ENCODE measurements at regions not wholly inside any gene's neighbourhood (a gene's known extent, or its start where the extent isn't known, plus 50 kb on each side); places are given as distances from the start of the nearest gene placed in this dataset.

- DNase-seq, result no peak
Measured at GRCh38 chr6:10303608-10304506, 111.0 kb downstream of the TFAP2A start.

DNA sequence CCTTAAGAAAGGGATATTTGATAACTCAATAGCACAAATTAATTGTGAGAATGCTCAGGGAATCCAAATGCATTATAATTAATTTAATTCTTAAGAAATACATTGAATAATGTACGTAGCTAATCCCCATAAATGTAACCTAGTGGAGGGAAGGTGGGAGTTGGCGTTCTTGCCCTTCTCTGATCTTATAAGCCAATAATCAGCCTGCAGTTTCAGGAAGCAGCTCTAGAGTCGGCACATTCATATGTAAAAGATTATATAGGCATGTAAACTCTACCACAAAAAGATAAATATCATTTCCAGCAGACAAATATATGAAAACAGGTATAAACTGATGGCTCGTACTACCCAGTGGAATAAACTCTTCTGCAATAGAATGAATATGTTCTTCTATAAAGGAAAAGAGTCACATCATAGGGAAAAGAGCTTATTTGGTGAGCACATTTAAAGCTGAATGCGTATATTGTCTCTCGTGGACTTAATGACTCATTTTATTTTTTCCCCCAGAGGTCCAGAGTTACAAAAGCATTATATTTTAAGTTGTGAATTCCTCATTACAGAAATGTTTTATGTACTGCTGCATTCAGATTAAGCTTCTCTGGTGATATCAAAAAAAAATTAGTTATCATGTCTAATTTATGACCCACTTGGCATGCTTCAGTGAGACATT lies 112.2 kb downstream of the TFAP2A start:
- no peak for DNase-seq

DNA sequence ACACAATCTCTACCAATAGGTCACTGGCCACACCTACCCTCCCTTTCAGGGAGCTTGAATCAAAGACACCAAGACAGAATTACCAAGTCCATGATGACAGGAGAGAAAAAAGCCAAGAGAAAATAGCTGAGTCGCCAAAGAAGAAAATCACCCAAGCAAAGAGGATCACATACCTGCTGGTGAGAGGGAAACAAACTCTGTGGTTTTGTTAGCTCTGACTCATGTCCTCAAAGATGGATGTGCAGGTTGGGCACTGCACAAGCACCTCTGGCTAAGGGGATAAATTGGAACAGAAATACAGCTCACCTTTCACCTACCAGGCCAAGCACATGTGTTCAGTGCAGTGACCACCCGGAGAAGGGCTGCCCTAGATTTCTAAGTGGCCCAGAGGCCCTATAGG lies 114.8 kb downstream of the TFAP2A start:
- no peak for DNase-seq

- DNase-seq, result no peak
Measured at GRCh38 chr6:10297832-10298231, 117.0 kb downstream of the TFAP2A start.

DNA sequence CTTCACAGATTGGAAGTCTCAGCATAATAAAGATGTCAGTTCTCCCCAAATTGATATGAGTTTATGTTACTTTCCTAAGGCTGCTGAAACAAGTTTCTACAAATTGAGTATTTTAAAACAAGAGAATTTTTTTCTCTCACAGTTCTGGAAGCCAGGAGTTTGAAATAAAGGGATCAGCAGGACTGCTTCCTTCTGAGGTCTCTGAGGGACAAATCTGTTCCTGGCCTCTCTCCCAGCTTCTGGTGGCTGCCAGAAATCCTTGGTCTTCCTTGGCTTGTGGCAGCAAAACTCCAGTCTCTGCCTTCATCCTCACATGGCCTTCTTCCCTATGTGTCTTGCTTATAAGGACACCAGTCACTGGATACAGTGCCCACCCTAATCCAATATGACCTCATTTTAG lies 136.1 kb downstream of the TFAP2A start:
- DNase-seq, result no peak

- DNase-seq, result no peak
Measured at GRCh38 chr6:10276660-10277287, 138.1 kb downstream of the TFAP2A start.

DNA sequence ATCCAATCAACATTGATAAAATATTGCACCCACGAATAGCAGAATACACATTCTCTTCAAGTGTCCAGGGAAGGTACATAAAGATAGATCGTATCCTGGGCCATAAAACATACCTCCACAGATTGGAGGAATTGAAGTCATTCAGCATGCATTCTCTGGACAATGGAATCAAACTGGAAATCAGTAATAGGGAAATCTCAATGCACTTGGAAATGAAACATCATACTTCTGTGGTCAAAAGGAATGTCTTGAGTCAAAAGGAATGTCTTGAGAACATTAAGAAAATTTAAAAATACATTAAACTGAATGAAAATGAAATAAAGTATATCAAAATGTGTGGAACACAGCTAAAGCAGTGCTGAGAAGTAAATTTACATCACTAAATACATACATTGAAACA lies 138.8 kb downstream of the TFAP2A start:
- no peak for DNase-seq

- no peak for DNase-seq
Measured at GRCh38 chr6:10272591-10272990, 142.3 kb downstream of the TFAP2A start.

DNA sequence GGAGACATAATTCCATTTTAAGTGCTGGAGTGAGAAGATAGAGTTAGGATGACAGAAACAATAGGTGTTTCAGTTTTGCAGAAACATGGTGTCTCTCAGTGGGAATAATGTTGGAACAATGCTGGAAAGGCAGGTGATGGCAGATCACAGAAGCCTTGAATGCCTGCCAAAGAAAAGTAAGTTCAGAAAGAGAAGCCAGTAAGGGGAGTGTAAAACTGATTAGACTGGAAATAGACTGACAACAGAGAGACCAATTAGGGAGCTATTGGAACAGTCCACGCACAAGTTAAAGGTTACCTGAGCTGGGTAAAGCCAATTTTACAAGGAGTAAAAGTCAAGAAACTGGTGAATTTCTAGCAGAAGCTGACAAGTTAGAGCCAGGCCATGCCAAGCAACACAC lies 142.9 kb downstream of the TFAP2A start:
- DNase-seq, result no peak

DNA sequence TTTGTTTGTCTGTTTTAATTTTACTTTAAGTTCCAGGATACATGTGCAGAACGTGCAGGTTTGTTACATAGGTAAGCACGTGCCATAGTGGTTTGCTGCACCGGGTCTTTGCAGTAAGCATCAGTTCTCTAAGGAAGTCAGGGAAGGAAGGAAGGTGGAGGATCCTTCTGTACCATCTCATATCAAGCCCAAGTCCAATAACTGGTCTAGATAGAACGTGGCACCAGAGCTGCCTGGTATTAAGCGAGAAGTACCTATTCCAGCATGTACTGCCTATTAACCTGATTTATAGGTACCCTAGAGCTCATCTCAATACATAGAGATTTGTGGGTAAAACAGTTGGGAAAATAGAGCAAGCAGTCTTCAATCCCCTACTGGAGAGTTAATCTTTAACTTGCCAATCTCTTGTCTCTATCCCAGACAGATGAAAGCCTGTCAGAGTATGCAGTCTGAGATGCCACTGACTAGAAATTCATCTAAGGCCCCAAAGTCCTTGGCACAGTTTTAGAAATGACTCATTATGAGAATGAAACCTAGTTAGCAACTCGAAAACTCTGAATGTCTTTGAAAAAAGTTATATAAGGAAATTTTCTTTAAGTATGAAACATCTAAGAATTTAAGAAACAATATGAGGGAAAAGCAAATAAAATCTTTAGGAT lies 144.9 kb downstream of the TFAP2A start:
- no peak for DNase-seq

- DNase-seq, result no peak
Measured at GRCh38 chr6:10268611-10269310, 146.1 kb downstream of the TFAP2A start.

DNA sequence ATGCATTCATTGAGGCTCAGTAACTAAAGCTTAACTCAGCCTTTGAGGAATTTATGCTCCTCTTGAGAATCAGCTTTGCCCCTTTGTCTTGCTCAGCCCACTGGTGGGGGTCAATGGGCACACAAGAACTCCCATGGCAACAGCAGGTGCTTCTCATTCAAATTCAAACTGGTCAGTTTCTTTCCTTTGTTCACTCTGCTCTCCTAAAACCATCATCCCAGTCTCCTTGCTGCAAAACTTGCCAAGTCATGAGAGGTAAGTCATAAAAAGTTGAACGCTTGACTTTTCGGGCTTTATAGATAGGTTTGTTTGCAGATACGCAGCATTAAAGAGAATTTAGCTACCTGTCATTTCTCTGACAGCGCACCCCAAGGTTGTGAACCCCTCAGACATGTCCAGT lies 146.8 kb downstream of the TFAP2A start:
- no peak for DNase-seq

DNA sequence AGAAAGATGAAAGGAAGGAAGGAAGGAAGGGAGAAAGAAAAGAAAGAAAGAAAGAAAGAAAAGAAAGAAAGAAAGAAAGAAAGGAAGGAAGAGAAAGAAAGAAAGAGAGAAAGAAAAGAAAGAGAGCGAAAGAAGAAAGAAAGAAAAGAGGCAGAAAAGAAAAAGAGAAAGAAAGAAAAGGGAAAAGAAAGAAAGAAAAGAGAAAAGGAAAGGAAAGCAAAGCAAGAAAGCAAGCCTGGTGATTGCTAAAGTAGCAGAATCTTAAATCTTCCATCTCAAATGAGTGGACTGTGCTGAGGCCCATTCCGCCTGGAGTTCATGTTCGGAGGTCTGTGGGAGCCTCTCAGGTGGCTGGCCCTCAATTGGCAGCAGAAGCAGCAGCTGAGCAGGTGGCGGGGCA lies 148.4 kb downstream of the TFAP2A start:
- no peak for DNase-seq

- no peak for DNase-seq
Measured at GRCh38 chr6:10266061-10266460, 148.8 kb downstream of the TFAP2A start.

DNA sequence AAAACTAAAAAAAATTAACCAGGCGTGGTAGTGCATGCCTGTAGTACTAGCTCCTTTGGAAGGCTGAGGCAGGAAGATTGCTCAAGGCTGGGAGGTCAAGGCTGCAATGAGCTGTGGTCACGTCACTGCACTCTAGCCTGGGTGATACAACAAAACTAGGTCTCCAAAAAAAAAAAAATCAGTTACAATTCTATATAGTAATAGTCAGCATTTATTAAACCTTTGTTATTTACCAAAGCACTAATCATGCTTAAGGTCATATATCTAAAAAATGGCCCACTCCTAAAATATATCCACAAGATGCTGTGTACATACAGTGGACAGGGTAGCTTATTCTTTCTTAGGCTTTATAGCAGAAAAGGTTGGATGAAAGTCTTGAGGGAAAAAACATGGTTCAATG lies 152.4 kb downstream of the TFAP2A start:
- no peak for DNase-seq

GRCh38 chr6:10259671-10260070 lies 155.2 kb downstream of the TFAP2A start:
- DNase-seq, result no peak

- DNase-seq, result no peak
Measured at GRCh38 chr6:10258341-10258740, 156.5 kb downstream of the TFAP2A start.

DNA sequence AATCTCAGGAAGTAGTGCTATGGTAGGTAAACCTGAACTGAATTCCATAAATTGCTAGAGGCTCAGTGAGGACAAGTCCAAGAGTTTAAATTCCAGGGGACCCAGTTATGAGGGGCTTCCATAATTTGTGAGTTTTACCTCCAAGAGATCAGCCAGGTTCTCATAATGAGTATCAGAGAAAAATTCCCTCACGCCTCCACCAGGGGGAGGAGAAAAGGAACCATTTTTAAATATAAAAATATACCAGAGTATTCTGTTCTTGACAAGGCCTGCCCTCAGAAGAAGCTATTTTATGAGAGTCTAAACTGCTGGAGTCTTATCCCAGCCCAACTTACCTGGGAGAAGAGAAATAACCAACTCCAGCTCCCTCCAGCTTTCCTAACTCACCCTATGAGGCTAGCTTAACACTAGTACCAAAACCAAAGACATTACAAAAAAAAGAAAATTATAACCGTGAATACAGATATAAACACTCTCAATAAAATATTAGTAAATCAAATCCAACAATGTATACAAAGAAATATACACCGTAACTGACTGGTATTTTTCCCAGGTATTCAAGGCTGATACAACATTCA lies 158.7 kb downstream of the TFAP2A start:
- DNase-seq, result no peak

DNA sequence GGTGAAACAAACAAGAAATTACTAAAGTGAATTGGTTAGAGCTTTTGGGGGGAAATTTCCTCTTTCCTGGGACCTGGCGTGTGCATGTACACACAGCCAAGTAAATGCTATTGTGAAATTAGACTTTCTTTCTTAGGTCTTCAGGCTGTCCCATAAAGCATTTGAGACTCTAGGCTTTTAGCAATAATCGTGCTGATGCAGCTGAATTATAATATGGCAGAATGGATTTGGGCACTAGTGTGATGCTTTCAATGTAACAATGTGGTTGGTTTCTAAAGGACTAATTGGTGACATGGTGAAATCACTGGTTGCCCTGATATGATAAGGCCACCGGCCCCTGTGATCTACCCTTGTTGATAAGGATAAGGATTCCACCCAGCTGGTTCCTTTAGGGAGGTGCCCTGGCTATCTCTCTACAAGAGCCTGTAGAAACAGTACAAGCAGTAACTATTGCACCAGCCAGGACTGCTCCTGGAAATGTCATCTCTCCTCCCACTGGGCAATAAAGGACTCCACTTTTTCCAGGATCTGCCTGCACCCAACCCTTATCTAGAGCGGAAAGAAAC lies 164.1 kb downstream of the TFAP2A start:
- DNase-seq, result no peak

GRCh38 chr6:10248378-10248843 lies 166.5 kb downstream of the TFAP2A start:
- no peak for DNase-seq

GRCh38 chr6:10237298-10238038 lies 177.4 kb downstream of the TFAP2A start:
- DNase-seq, result no peak
